Body of pancreas (tissue), 4 donors: ENCODE measurements at regions not wholly inside any gene's neighbourhood (a gene's known extent, or its start where the extent isn't known, plus 50 kb on each side); places are given as distances from the start of the nearest gene placed in this dataset.

Source experiments
- CTCF ChIP-seq, 7 experiments: fragments of 450-650 bp in 4 of 7; fragments of 200-600 bp in 3 of 7; sonication (generic) in 3 of 7; IDR thresholded peaks; one replicate each; pipeline ENCODE4 v1.5.1; 2016 to 2019; ENCODE audit warnings: antibody characterized with exemption in 7 of 7
- POLR2A ChIP-seq, 3 donors: fragments of 450-650 bp; IDR thresholded peaks; one replicate each; pipeline ENCODE4 v1.6.1; 2016; ENCODE audit warnings: antibody characterized with exemption in 3 of 3, mild to moderate bottlenecking in 2 of 3

GRCh38 chr9:23258569-23258968 is 567.5 kb downstream of the ELAVL2 start:
- TF ChIP-seq CTCF (IDR thresholded peaks at IDR 0.05) = no peak
- no peak for TF ChIP-seq POLR2A (IDR thresholded peaks at IDR 0.05)
